ENCODE measurements at regions not wholly inside any gene's neighbourhood (a gene's known extent, or its start where the extent isn't known, plus 50 kb on each side); places are given as distances from the start of the nearest gene placed in this dataset.

DNA sequence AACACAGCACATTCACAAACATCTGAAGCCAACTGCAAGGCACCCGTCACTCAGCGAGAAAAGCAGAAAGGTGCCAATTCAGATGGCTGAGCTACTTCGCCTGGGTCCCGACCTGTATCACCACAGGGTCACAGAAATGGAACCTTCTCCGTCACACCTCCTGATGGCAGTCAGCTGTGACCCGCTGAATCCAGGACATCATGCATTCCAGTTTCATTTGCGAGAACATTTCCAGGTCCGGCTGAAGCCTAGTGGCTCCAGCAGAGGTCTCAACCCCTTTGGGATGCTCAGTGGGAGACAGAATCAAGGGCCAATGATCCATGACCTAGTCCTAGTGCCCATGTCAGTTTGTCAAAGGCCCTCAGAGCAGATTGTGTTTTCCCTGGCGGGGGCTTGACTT lies 193.6 kb upstream of the KLF14 start:
- TF ChIP-seq CTCF (IDR thresholded peaks at IDR 0.05) (no peak), POLR2A (IDR thresholded peaks at IDR 0.05) (no peak)

Data from tibial nerve (tissue), 3 donors.